SK-N-SH (cell line): ENCODE measurements at regions not wholly inside any gene's neighbourhood (a gene's known extent, or its start where the extent isn't known, plus 50 kb on each side); places are given as distances from the start of the nearest gene placed in this dataset.

Experiments
- CTCF ChIA-PET: fragments of 300-600, 350-600 bp; formaldehyde crosslinking; extraction: SDS; loops from one replicate; lab custom pipeline; 2021; lab: Yijun Ruan, JAX
- POLR2A ChIA-PET: fragments of 350-600 bp; sonication (Branson Sonifier 250); formaldehyde crosslinking; extraction: SDS; loops from one replicate; lab custom pipeline; 2020; ENCODE audit warnings: antibody characterized with exemption, inconsistent platforms; lab: Yijun Ruan, JAX
- DNase-seq: peaks from one replicate; pipeline ENCODE4 v3.0.0; 2012
- H2AFZ ChIP-seq: fragments of 200-600 bp; sonication (generic); 2 replicates; pipeline ENCODE4 v1.8.1; 2016; ENCODE audit warnings: antibody characterized with exemption, mild to moderate bottlenecking, low read depth
- H3F3A ChIP-seq: fragments of 200-600 bp; sonication (generic); replicated peaks from 2 replicates; pipeline ENCODE3; 2016; ENCODE audit warnings: antibody characterized with exemption, mild to moderate bottlenecking; ENCODE audit not compliant: insufficient read depth
- H3K27ac ChIP-seq, 2 experiments: fragments of 200-500 bp in 1 of 2; fragments of 200-600 bp in 1 of 2; sonication (Bioruptor generic) in 1 of 2; sonication (generic), shearing (Covaris generic) in 1 of 2; 2 replicates each; pipeline versions ENCODE4 v1.5.1 to v1.6.1; 2014 to 2016; ENCODE audit warnings: low read depth in 2 of 2, inconsistent platforms in 1 of 2, low read length in 1 of 2, mild to moderate bottlenecking in 1 of 2, mixed read lengths in 1 of 2
- H3K27me3 ChIP-seq: fragments of 200-600 bp; sonication (generic), shearing (Covaris generic); 2 replicates; pipeline ENCODE4 v1.6.1; 2016; ENCODE audit warnings: mixed run types; ENCODE audit not compliant: insufficient read depth
- H3K36me3 ChIP-seq, 2 experiments: fragments of 200-500 bp in 1 of 2; fragments of 200-600 bp in 1 of 2; sonication (Bioruptor generic) in 1 of 2; sonication (generic) in 1 of 2; replicated peaks in 1 of 2; 2 replicates each; pipeline versions ENCODE3 to v1.5.1; 2014 to 2016; ENCODE audit warnings: low read length in 1 of 2, mild to moderate bottlenecking in 1 of 2; ENCODE audit not compliant: insufficient read depth in 2 of 2, control insufficient read depth in 1 of 2
- H3K4me1 ChIP-seq, 2 experiments: fragments of 200-500 bp in 1 of 2; fragments of 200-600 bp in 1 of 2; sonication (Bioruptor generic) in 1 of 2; sonication (generic), shearing (Covaris generic) in 1 of 2; 2 replicates each; pipeline versions ENCODE4 v1.5.1 to v1.6.1; 2014 to 2016; ENCODE audit warnings: low read depth in 1 of 2, low read length in 1 of 2, mixed run types in 1 of 2; ENCODE audit not compliant: insufficient read depth in 2 of 2, control insufficient read depth in 1 of 2
- H3K4me2 ChIP-seq: fragments of 200-600 bp; sonication (generic), shearing (Covaris generic); 2 replicates; pipeline ENCODE4 v1.6.1; 2017; ENCODE audit warnings: mixed run types
- H3K4me3 ChIP-seq, 2 experiments: fragments of 200-500 bp in 1 of 2; fragments of 200-600 bp in 1 of 2; sonication (Bioruptor generic) in 1 of 2; sonication (generic), shearing (Covaris generic) in 1 of 2; 2 replicates each; pipeline versions ENCODE4 v1.5.1 to v1.8.1; 2014 to 2016; ENCODE audit warnings: low read depth in 2 of 2, inconsistent platforms in 1 of 2, low read length in 1 of 2, mild to moderate bottlenecking in 1 of 2, mixed read lengths in 1 of 2, moderate library complexity in 1 of 2
- H3K79me2 ChIP-seq: fragments of 200-600 bp; sonication (generic); 2 replicates; pipeline ENCODE4 v1.8.1; 2017; ENCODE audit warnings: mild to moderate bottlenecking; ENCODE audit not compliant: insufficient read depth
- H3K9ac ChIP-seq: fragments of 200-600 bp; sonication (generic); 2 replicates; pipeline ENCODE4 v1.6.1; 2017; ENCODE audit warnings: mixed run types
- H3K9me2 ChIP-seq: fragments of 200-600 bp; sonication (generic); 2 replicates; pipeline ENCODE4 v1.6.1; 2017; ENCODE audit warnings: mixed run types
- H3K9me3 ChIP-seq: fragments of 200-600 bp; sonication (generic); 2 replicates; pipeline ENCODE4 v1.6.1; 2017; ENCODE audit warnings: mixed run types, mild to moderate bottlenecking, moderate library complexity
- H4K20me1 ChIP-seq: fragments of 200-600 bp; sonication (generic); 2 replicates; pipeline ENCODE4 v1.6.1; 2017; ENCODE audit warnings: mild to moderate bottlenecking, mixed run types; ENCODE audit not compliant: insufficient read depth
- ELF1 ChIP-seq: IDR thresholded peaks from 2 replicates; pipeline ENCODE4 v1.4.0; 2012
- IRF3 ChIP-seq: fragments of 150-350 bp; IDR thresholded peaks from 2 replicates; pipeline ENCODE4 v1.6.1; 2016; ENCODE audit warnings: mild to moderate bottlenecking, low read depth, low read length
- MXI1 ChIP-seq: IDR thresholded peaks from 2 replicates; pipeline ENCODE4 v1.6.1; 2012; ENCODE audit warnings: mild to moderate bottlenecking, low read depth, low read length, improper control_type of control experiment
- NFIC ChIP-seq: IDR thresholded peaks from 2 replicates; pipeline ENCODE4 v1.4.0; 2012; ENCODE audit warnings: borderline replicate concordance
- NRF1 ChIP-seq: IDR thresholded peaks from 2 replicates; pipeline ENCODE4 v1.6.1; 2012; ENCODE audit warnings: low read depth, mild to moderate bottlenecking, low read length
- RAD21 ChIP-seq: IDR thresholded peaks from 2 replicates; pipeline ENCODE4 v1.6.1; 2012; ENCODE audit warnings: mild to moderate bottlenecking, low read length
- RCOR1 ChIP-seq: fragments of 150-350 bp; IDR thresholded peaks from 2 replicates; pipeline ENCODE4 v1.6.1; 2017; ENCODE audit warnings: antibody characterized with exemption, low read length
- REST ChIP-seq: IDR thresholded peaks from 2 replicates; pipeline ENCODE4 v1.6.1; 2012; ENCODE audit warnings: mild to moderate bottlenecking, low read depth, low read length, moderate library complexity
- RXRA ChIP-seq: IDR thresholded peaks from 2 replicates; pipeline ENCODE4 v1.4.0; 2012; ENCODE audit warnings: low read depth, mild to moderate bottlenecking, borderline replicate concordance
- SIN3A ChIP-seq: IDR thresholded peaks from 2 replicates; pipeline ENCODE4 v1.6.1; 2012; ENCODE audit warnings: low read depth, mild to moderate bottlenecking, low read length, moderate library complexity, borderline replicate concordance
- TEAD4 ChIP-seq: IDR thresholded peaks from 2 replicates; pipeline ENCODE4 v1.4.0; 2012; ENCODE audit warnings: mild to moderate bottlenecking, borderline replicate concordance; ENCODE audit not compliant: insufficient read depth
- WGBS: methylation state at CpG from one replicate; pipeline ENCODE4 v1.1.6; 2017; ENCODE audit warnings: low lambda C conversion rate; 5-methylcytosine and 5-hydroxymethylcytosine counted together
- TF ChIP-seq, protein P1 (sequence below): fragments of 200-600 bp; sonication (generic); IDR thresholded peaks from 2 replicates; pipeline ENCODE4 v1.6.1; 2017; ENCODE audit warnings: antibody characterized with exemption, mild to moderate bottlenecking, moderate library complexity

DNA sequence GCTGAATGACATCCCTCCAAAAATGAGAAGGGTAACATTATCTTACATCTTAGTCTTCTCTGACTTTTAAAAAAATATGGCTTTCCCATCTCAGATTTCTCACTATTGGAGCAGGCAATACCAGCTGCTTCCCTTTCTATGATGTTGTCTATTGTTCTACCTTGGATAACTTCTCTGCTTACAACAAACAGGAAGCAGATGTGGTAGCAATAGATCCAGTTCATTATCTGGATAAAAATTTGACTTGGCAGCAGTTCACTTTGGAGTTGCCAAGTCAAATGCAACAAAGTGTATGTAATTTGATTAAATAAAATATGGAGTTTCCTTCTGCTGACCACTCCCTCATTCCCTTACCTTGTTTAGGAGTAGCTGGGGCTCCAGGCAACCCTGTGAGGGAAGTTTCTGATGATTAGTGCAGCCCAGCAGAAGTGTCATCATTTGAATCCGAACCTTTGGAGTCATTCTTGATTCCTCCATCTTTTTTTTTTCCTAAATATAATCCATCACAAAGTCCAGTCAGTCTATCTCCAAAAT, 72.0 kb upstream of the GPRIN3 start:
- no peaks in the 10 kb centered on the region for H3K9me2 ChIP-seq
- H3K9ac ChIP-seq, result no peak overlapping the region
- ChIA-PET CTCF (interaction anchor here (0.6 kb wide), 1 partner anchor 21 kb away, joined by 4 read pairs; no protein-coding TSS in a partner anchor), POLR2A (no interaction called here)
- no peaks in the 10 kb centered on the region for H3K36me3 ChIP-seq
- no peak overlapping the region for H2AFZ ChIP-seq
- H3K4me3 ChIP-seq, result no peak overlapping the region
- H3K79me2 ChIP-seq, result no peaks in the 10 kb centered on the region
- no peak overlapping the region for H3K4me2 ChIP-seq
- no peaks in the 10 kb centered on the region for H3K9me3 ChIP-seq
- H4K20me1 ChIP-seq, result no peaks in the 10 kb centered on the region
- WGBS, result 13% methylated on average over 1 of the region's 1 CpG
- no peaks in the 10 kb centered on the region for H3F3A ChIP-seq
- H3K27ac ChIP-seq, result no peak overlapping the region
- no peaks in the 10 kb centered on the region for H3K27me3 ChIP-seq
- H3K4me1 ChIP-seq, result no peaks in the 10 kb centered on the region
- no peak for TF ChIP-seq MXI1
- TF ChIP-seq RXRA, result no peak
- TF ChIP-seq TEAD4, result no peak
- no peak for TF ChIP-seq ELF1
- TF ChIP-seq NFIC, result no peak
- no peak for TF ChIP-seq REST
- TF ChIP-seq RCOR1, result no peak
- TF ChIP-seq RAD21, result no peak
- TF ChIP-seq, protein P1, sequence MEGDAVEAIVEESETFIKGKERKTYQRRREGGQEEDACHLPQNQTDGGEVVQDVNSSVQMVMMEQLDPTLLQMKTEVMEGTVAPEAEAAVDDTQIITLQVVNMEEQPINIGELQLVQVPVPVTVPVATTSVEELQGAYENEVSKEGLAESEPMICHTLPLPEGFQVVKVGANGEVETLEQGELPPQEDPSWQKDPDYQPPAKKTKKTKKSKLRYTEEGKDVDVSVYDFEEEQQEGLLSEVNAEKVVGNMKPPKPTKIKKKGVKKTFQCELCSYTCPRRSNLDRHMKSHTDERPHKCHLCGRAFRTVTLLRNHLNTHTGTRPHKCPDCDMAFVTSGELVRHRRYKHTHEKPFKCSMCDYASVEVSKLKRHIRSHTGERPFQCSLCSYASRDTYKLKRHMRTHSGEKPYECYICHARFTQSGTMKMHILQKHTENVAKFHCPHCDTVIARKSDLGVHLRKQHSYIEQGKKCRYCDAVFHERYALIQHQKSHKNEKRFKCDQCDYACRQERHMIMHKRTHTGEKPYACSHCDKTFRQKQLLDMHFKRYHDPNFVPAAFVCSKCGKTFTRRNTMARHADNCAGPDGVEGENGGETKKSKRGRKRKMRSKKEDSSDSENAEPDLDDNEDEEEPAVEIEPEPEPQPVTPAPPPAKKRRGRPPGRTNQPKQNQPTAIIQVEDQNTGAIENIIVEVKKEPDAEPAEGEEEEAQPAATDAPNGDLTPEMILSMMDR, result no peak
- no peak for TF ChIP-seq SIN3A
- no peak for TF ChIP-seq IRF3
- no peak for TF ChIP-seq NRF1
- no peak for DNase-seq
